Lower leg skin (tissue), 4 donors: ENCODE measurements at regions not wholly inside any gene's neighbourhood (a gene's known extent, or its start where the extent isn't known, plus 50 kb on each side); places are given as distances from the start of the nearest gene placed in this dataset.
"Not testable (repeated sequence)": the region's sequence is repeated elsewhere in the genome, so short reads cannot be mapped to it uniquely, and the experiment has no call there.

Experiments used
- DNase-seq, 2 donors: peaks; one replicate each; pipeline ENCODE4 v3.0.0-alpha.2; 2019; ENCODE audit warnings: low spot score in 2 of 2
- H3K4me3 ChIP-seq: fragments of 200-600 bp; sonication (generic); 2 replicates; pipeline ENCODE4 v1.5.1; 2017; ENCODE audit warnings: mild to moderate bottlenecking, low read depth; ENCODE audit not compliant: poor library complexity, severe bottlenecking
- CTCF ChIP-seq, 3 donors: fragments of 450-650 bp; IDR thresholded peaks; one replicate each; pipeline ENCODE4 v1.5.1; 2016; ENCODE audit warnings: antibody characterized with exemption in 3 of 3, mild to moderate bottlenecking in 3 of 3, moderate library complexity in 2 of 3
- POLR2A ChIP-seq, 2 donors: fragments of 450-650 bp; IDR thresholded peaks; one replicate each; pipeline ENCODE4 v1.6.1; 2016 to 2017; ENCODE audit warnings: antibody characterized with exemption in 2 of 2, mild to moderate bottlenecking in 1 of 2, moderate library complexity in 1 of 2
- WGBS, 2 donors: methylation state at CpG; one replicate each; pipeline ENCODE4 v1.1.5; 2018; 5-methylcytosine and 5-hydroxymethylcytosine counted together
- intact Hi-C: fragments of 100-400 bp; cut with DNase I; formaldehyde crosslinking; loops from one replicate; pipeline ENCODE4 v1.15.0; 2023; ENCODE audit warnings: low total_unique reads

DNA sequence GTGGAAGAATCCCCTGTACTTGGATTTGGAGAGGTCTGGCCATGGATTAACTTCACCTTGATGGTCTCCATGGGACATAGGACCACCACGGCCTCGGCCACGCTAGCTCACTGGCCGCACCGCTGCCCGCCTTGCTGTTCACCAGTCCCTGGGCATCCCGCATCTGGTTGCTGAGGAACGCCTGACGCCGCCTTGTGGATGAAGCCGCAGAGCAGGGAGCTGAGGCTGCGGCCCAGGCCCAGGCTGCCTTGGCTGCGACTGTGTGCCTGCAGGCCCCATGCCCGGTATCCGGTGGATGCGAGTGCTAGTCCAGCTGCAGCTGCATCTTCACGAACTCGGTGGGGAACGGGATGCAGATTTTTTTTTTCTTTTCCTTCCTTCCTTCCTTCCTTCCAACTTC is 1407.1 kb downstream of the UQCRFS1 start:
- no peak overlapping the region for H3K4me3 ChIP-seq
- intact Hi-C loops: no loop called here
- TF ChIP-seq POLR2A (IDR thresholded peaks at IDR 0.05): no peak
- 96 to 99% methylated on average over 19 of the region's 19 CpGs for WGBS, 2 donors
- DNase-seq: no peak

DNA sequence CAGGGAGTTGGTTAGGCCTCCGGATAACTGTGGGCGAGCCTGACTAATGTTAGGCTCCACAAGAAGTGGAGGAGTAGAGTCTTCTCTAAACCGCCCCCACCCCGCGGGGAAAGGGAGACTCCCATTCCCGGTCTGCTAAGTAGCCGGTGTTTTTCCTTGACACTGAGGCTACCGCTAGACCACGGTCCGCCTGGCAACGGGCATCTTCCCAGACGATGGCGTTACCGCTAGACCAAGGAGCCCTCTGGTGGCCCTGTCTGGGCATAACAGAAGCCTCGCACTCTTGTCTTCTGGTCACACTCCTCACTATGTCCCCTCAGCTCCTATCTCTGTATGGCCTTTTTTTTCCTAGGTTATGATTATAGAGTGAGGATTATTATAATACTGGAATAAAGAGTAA is 1410.7 kb downstream of the UQCRFS1 start:
- intact Hi-C loops: not testable (repeated sequence)

DNA sequence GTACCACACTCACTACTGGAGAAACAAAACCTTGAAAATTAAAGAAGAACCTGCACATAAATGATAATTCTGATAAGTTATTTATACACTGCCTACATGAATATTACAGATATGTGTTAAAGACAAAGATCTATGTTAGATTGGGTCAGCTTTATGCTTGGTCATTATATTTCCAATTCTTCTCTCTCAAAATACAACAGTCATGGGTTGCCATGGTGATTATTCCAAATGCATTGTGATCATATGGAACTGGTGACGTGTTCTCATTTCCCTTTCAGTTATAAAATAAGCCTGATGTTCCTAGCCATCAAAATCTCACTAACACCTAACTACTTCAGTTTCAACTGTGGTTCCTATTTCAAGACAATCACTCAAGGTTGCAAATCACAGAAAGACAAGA is 1416.4 kb downstream of the UQCRFS1 start:
- intact Hi-C loops: no loop called here
- TF ChIP-seq POLR2A (IDR thresholded peaks at IDR 0.05) (no peak), CTCF (IDR thresholded peaks at IDR 0.05) (no peak)
- no peak for DNase-seq
- 81 to 85% methylated on average over 1 of the region's 1 CpG for WGBS, 2 donors
- no peak overlapping the region for H3K4me3 ChIP-seq

More for the DNA sequence above, 1410.7 kb downstream of the UQCRFS1 start:
- not testable (repeated sequence) for DNase-seq, H3K4me3 ChIP-seq
- WGBS, 2 donors: 60 to 62% methylated on average over 15 of the region's 15 CpGs

GRCh38 chr19:27796073-27796472 is 1416.9 kb downstream of the UQCRFS1 start:
- H3K4me3 ChIP-seq: no peak overlapping the region
- intact Hi-C loops: no loop called here
- DNase-seq: no peak
- TF ChIP-seq POLR2A (IDR thresholded peaks at IDR 0.05): no peak
- no peak for TF ChIP-seq CTCF (IDR thresholded peaks at IDR 0.05)
- WGBS, 2 donors: 30 to 35% methylated on average over 2 of the region's 2 CpGs

DNA sequence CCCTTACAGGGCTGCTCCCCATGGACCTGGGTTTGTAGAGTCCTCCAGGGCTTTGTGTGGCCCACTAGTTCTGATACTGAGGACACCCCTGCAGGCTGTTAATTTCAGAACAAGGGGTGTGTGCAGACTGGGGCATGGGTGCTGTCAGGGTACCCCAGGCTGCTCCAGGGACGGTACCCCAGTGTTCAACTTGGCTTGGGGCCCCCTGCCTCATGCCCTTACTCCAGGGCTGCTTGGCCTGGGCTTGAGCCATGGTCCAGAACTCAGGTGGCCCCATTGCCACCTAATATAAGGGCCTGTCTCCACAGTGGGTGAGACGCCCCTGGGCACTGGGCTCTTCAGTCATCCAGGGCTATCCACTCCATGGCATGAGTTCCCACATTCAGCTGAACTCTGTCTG is 1417.6 kb downstream of the UQCRFS1 start:
- intact Hi-C loops: no loop called here
- H3K4me3 ChIP-seq: no peak overlapping the region
- no peak for TF ChIP-seq CTCF (IDR thresholded peaks at IDR 0.05)
- TF ChIP-seq POLR2A (IDR thresholded peaks at IDR 0.05): no peak
- 75 to 100% methylated on average over 1 to 2 of the region's 2 CpGs for WGBS, 2 donors
- no peak for DNase-seq

DNA sequence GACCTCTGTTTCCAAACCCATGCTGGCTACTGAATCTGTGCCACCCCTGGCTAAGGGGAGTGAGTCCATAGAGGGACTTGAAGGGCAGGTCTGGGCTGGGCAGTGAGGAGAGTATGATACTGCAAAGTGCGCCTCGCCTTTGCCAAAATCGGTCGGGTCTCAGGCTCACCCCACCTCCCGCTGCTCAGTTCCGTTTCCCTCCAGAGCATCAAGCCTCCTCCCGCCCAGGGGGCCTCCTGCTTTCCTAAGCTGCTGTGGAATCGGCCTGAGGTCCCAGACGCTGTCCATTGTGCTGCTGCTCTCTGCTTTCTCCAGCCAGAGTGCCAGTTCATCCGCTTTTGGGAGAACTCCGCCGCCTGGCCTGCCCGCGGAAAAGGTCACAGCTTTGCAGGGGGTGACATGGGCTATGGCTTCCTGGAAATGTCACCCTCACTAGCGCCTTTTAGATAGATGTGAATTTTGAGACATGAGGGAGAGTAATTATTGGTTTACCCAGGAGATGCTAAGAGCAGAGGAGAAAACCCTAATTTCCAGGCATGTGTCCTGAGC is 1418.4 kb downstream of the UQCRFS1 start:
- TF ChIP-seq POLR2A (IDR thresholded peaks at IDR 0.05): no peak
- no peak for TF ChIP-seq CTCF (IDR thresholded peaks at IDR 0.05)
- no peak for DNase-seq
- WGBS, 2 donors: 9 to 12% methylated on average over 9 to 15 of the region's 15 CpGs
- H3K4me3 ChIP-seq: peak overlapping the region; percentile 79
- intact Hi-C loops: no loop called here
